ENCODE measurements at regions not wholly inside any gene's neighbourhood (a gene's known extent, or its start where the extent isn't known, plus 50 kb on each side); places are given as distances from the start of the nearest gene placed in this dataset.

DNA sequence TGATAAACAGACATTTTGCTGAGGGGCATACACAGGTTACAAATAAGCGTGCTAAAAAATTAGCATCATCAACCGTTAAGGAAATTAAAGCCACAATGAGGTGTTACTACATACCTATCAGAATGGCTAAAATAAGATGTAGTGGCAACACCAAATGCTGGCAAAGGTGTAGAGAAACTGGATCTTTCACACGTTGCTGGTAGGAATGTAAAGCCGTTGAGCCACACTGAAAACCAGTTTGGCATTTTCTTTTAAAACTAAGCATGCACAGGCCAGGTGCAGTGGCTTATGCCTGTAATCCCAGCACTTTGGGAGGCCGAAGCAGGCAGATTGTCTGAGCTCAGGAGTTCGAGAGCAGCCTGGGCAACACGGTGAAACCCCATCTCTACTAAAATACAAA, 67.0 kb upstream of the SYK start:
- TF ChIP-seq, protein P1, sequence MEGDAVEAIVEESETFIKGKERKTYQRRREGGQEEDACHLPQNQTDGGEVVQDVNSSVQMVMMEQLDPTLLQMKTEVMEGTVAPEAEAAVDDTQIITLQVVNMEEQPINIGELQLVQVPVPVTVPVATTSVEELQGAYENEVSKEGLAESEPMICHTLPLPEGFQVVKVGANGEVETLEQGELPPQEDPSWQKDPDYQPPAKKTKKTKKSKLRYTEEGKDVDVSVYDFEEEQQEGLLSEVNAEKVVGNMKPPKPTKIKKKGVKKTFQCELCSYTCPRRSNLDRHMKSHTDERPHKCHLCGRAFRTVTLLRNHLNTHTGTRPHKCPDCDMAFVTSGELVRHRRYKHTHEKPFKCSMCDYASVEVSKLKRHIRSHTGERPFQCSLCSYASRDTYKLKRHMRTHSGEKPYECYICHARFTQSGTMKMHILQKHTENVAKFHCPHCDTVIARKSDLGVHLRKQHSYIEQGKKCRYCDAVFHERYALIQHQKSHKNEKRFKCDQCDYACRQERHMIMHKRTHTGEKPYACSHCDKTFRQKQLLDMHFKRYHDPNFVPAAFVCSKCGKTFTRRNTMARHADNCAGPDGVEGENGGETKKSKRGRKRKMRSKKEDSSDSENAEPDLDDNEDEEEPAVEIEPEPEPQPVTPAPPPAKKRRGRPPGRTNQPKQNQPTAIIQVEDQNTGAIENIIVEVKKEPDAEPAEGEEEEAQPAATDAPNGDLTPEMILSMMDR (IDR thresholded peaks at IDR 0.05): no peak
- no peak for TF ChIP-seq POLR2A (IDR thresholded peaks at IDR 0.05)
